ENCODE measurements at regions not wholly inside any gene's neighbourhood (a gene's known extent, or its start where the extent isn't known, plus 50 kb on each side); places are given as distances from the start of the nearest gene placed in this dataset.

DNA sequence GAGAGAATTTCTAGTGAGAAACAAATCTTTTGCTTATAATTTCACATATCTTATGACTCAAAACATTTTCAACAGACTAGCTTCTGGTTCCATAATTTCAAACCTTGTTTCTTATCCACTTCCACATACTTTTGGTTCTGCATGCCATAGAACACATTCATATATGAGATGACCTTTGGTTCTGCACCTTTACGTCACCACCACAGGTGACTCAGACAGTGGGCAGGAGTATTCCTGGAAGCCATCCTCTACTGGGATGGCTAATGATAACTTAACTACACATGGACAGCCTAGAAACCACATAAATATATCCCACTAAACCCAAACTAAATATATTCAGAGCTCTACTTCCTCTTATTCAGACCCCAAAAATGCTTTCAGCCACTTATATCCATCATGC, 133.3 kb downstream of the DCK start:
- TF ChIP-seq CTCF (IDR thresholded peaks at IDR 0.05): no peak
- Mint-ChIP-seq H3K9me3 (peaks cover 4% of the 10 kb centered on the region), H3K4me3 (no peak overlapping the region), H3K27me3 (ENCODE audit: low read depth, poor library complexity) (peaks cover 3% of the 10 kb centered on the region), H3K27ac (peak overlapping the region; percentile 26), H3K36me3 (ENCODE audit: low read depth) (no peaks in the 10 kb centered on the region), H3K4me1 (no peaks in the 10 kb centered on the region)
- DNase-seq: no peak

DNA sequence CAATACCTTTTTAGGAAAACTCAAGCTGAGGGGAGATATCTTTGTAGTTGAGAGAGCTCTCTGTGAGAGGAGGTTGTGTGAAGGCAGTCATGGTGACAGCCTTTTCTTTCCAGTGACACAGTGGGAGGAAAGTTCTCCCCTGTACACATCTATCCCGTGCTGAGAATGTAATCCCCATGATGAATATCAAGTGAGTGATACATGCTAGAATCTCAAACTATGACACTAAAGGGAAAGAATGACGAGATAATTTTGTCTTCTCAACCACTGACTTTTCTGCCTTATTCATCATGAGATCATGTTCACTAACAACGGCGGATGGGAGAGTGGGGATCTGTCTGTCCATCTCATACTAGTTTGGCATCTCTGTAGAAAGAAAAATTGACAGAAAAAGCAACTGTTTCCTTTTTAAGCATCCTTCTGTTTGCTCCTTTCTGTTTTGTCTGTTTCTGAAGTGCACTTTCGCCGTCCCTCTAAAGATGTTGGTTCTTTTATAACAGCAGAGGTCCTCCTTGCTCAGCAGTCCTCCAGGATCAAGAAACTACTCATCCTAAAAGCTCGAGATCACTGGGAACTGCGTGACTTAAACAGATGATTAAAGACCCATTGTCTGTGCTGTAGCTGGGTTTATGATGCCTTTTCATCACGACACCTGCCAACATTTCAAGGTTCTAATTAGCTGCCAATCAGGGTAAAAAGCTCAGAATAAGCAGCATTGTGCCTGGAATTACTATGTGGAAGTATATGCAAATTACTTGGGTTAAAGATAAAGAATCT, 137.6 kb downstream of the DCK start:
- Mint-ChIP-seq H3K27ac (no peak overlapping the region), H3K36me3 (ENCODE audit: low read depth) (no peaks in the 10 kb centered on the region), H3K9me3 (no peaks in the 10 kb centered on the region), H3K4me1 (no peaks in the 10 kb centered on the region), H3K4me3 (no peak overlapping the region), H3K27me3 (ENCODE audit: low read depth, poor library complexity) (peaks cover 3% of the 10 kb centered on the region)
- no peak for DNase-seq
- no peak for TF ChIP-seq CTCF (IDR thresholded peaks at IDR 0.05)

DNA sequence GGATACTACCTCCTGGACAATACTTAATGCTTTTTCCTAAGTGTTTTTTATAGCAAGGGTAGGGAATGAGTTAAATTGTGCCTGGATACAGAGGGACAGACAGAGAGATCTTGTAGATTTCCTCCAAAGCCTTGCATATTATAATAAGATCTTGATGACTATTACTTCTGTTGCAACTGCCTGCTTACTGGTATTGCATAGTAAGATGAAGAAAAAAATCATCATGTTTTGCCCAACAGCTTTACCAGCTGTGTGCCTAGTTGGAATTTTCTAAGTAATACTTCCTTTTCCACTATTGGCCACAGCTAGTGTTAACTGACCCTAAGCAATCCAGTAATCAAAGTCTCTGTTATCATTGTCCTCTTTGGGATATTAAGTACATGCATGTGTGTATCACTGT, 139.0 kb downstream of the DCK start:
- Mint-ChIP-seq H3K36me3 (ENCODE audit: low read depth) (no peaks in the 10 kb centered on the region), H3K4me1 (no peaks in the 10 kb centered on the region)

DNA sequence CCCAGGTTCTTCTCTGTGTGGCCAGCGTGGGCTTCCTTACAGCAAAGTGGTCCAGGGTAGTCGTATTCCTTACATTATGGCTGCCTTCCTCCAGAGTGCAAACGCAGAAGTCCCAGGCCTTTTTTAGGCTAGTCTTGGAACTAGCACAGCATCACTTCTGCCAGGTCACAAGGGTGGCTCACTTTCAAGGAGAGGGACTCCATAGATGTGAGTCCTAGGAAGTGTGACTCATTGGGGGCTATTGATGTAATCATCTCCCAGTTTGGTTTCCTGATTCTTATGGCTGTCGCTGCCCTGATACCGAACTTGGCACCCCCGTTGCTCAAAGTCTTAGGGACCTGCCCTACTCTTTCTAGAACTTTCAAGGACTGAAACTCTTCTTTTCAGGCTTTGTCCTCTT, 140.0 kb downstream of the DCK start:
- Mint-ChIP-seq H3K27ac (no peak overlapping the region), H3K27me3 (ENCODE audit: low read depth, poor library complexity) (peaks cover 3% of the 10 kb centered on the region), H3K36me3 (ENCODE audit: low read depth) (no peaks in the 10 kb centered on the region), H3K4me3 (no peak overlapping the region), H3K9me3 (no peaks in the 10 kb centered on the region), H3K4me1 (no peaks in the 10 kb centered on the region)
- no peak for TF ChIP-seq CTCF (IDR thresholded peaks at IDR 0.05)
- DNase-seq: no peak

More for the DNA sequence above, 139.0 kb downstream of the DCK start:
- Mint-ChIP-seq H3K27ac (no peak overlapping the region), H3K27me3 (ENCODE audit: low read depth, poor library complexity) (peaks cover 3% of the 10 kb centered on the region), H3K9me3 (no peaks in the 10 kb centered on the region), H3K4me3 (no peak overlapping the region)
- DNase-seq: no peak
- TF ChIP-seq CTCF (IDR thresholded peaks at IDR 0.05): no peak

DNA sequence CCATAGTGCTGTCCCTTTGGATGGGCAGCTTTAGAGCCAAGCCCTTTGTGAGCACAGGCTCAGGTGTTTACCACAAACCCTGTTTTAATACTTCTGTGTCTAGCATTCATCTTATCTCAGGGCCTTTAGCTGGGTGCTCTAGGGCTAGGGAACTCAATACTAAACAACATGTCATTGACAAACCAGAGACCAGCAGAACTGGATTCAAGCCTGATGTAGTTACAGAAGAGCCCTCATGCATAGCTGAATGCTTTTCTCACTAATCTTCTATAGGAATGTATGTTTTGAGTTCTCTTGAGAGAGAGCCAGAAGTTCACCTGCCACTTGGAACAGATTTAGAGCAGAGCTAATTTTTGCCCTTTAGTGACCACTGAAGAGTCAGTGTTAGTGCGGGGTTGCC, 142.6 kb downstream of the DCK start:
- no peak overlapping the region for H3K4me3 Mint-ChIP-seq
- H3K27ac Mint-ChIP-seq: no peak overlapping the region
- no peak for DNase-seq
- H3K4me1 Mint-ChIP-seq: no peaks in the 10 kb centered on the region
- peaks cover 3% of the 10 kb centered on the region for H3K27me3 Mint-ChIP-seq (ENCODE audit: low read depth, poor library complexity)
- TF ChIP-seq CTCF (IDR thresholded peaks at IDR 0.05): no peak
- H3K36me3 Mint-ChIP-seq (ENCODE audit: low read depth): no peaks in the 10 kb centered on the region
- H3K9me3 Mint-ChIP-seq: peaks cover 3% of the 10 kb centered on the region

DNA sequence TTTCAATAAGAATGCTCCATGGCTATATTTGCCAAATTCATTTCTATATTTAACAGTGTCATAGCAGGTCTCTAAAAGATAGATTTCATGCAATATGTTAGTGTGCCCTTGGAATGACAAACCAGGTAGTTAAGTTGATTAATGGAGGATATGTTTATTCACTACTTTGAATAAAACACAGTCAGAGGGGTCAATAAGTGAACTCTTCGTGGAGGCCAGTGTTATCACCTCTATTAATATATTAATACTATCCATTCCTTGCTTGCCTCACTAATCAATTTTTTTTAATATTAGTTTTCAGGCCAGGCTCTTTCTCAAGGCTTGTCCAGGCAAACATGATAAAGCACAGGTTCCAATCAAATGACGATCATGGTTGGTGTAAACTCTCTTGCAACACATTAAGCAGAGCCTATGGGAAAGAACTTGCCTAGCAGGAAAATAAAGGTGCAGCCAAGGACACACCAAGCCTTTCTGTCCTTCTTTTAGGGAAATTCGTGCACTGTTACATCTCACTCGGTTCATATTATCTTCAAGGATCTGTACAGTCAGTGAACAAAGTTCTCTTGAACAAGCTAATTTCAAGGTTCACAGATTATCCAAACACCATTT, 144.7 kb downstream of the DCK start:
- no peak for TF ChIP-seq CTCF (IDR thresholded peaks at IDR 0.05)
- DNase-seq: no peak
- H3K4me3 Mint-ChIP-seq: no peak overlapping the region
- no peaks in the 10 kb centered on the region for H3K4me1 Mint-ChIP-seq
- peaks cover 3% of the 10 kb centered on the region for H3K27me3 Mint-ChIP-seq (ENCODE audit: low read depth, poor library complexity)
- H3K9me3 Mint-ChIP-seq: peaks cover 3% of the 10 kb centered on the region
- no peak overlapping the region for H3K27ac Mint-ChIP-seq
- H3K36me3 Mint-ChIP-seq (ENCODE audit: low read depth): no peaks in the 10 kb centered on the region

Measured in nephron progenitor cell (in vitro differentiated cells).